ENCODE measurements at regions not wholly inside any gene's neighbourhood (a gene's known extent, or its start where the extent isn't known, plus 50 kb on each side); places are given as distances from the start of the nearest gene placed in this dataset.

GRCh38 chr12:39239490-39240486, 203.1 kb downstream of the KIF21A start:
- no peak overlapping the region for H3K4me3 ChIP-seq (replicated peaks in 1 of 3; ENCODE audit: insufficient read depth in 1 of 3, low read depth in 1 of 3, low read length in 3 of 3)
- H3K27ac ChIP-seq (ENCODE audit: insufficient read depth, low read depth, low read length): no peak overlapping the region
- no TSS peak for BruUV-seq (replicated peaks)
- no peak for FAIRE-seq
- no peaks in the 10 kb centered on the region for H3K9me1 ChIP-seq (replicated peaks; ENCODE audit: control insufficient read depth, extremely low read depth, insufficient read depth, low read length)
- H4K20me1 ChIP-seq (replicated peaks; ENCODE audit: control insufficient read depth, extremely low read depth, insufficient read depth, low read length): no peaks in the 10 kb centered on the region
- DNase-seq (ENCODE audit: low read depth, low spot score): no peak
- no peaks in the 10 kb centered on the region for H3K36me3 ChIP-seq (ENCODE audit: control insufficient read depth in 2 of 2, extremely low read depth in 1 of 2, insufficient read depth in 2 of 2, low read length in 2 of 2)
- ChIA-PET CTCF (interaction anchor here (1.8 kb wide), 1 partner anchor 33 kb away, joined by 5 read pairs; no protein-coding TSS in a partner anchor), POLR2A (no interaction called here)
- TF ChIP-seq MAX (IDR thresholded peaks at IDR 0.05; ENCODE audit: insufficient read depth, insufficient read length) (no peak), CTCF (IDR thresholded peaks at IDR 0.05; ENCODE audit: extremely low read depth in 1 of 2, insufficient read depth in 1 of 2, low read depth in 1 of 2, low read length in 2 of 2) (no peak), EZH2 (IDR thresholded peaks at IDR 0.05; ENCODE audit: borderline replicate concordance, low read depth, low read length, severe bottlenecking) (no peak), FOS (IDR thresholded peaks at IDR 0.05; ENCODE audit: borderline replicate concordance, insufficient read depth, low read length) (no peak), JUN (IDR thresholded peaks at IDR 0.05; ENCODE audit: borderline replicate concordance, insufficient read depth, insufficient read length, low read depth) (no peak), POLR2AphosphoS5 (IDR thresholded peaks at IDR 0.05; ENCODE audit: insufficient read depth, low read depth, low read length) (no peak), POLR2A (IDR thresholded peaks at IDR 0.05; ENCODE audit: low read depth, low read length) (no peak), MYC (IDR thresholded peaks at IDR 0.05; ENCODE audit: low read depth, low read length) (no peak), GATA2 (IDR thresholded peaks at IDR 0.05; ENCODE audit: insufficient read depth, insufficient read length, low read depth, low read length) (no peak)
- no peak overlapping the region for H2AFZ ChIP-seq (ENCODE audit: low read depth, low read length)
- H3K9me3 ChIP-seq (replicated peaks; ENCODE audit: control insufficient read depth, insufficient read depth, low read length): no peaks in the 10 kb centered on the region
- dilution Hi-C loops (cut with MboI; ENCODE audit: extremely low pct_ligation_motif_present, low sequenced_read_pairs): no loop called here
- no peak overlapping the region for H3K4me2 ChIP-seq (ENCODE audit: insufficient read depth, low read length)
- H3K9ac ChIP-seq (replicated peaks; ENCODE audit: extremely low read depth, insufficient read depth, low read length): no peak overlapping the region
- no peaks in the 10 kb centered on the region for H3K4me1 ChIP-seq (ENCODE audit: control insufficient read depth, extremely low read depth, insufficient read depth, low read length)
- intact Hi-C loops (cut with micrococcal nuclease): no loop called here
- no peaks in the 10 kb centered on the region for H3K27me3 ChIP-seq (ENCODE audit: control insufficient read depth in 2 of 2, insufficient read depth in 2 of 2, low read length in 2 of 2)
- no peaks in the 10 kb centered on the region for H3K79me2 ChIP-seq (ENCODE audit: control insufficient read depth, insufficient read depth, low read length)

Measured in endothelial cell of umbilical vein (primary cell).